A673 (cell line): ENCODE measurements at regions not wholly inside any gene's neighbourhood (a gene's known extent, or its start where the extent isn't known, plus 50 kb on each side); places are given as distances from the start of the nearest gene placed in this dataset.
A peak's percentile ranks its signal among the peaks of the same experiment; 100 is the strongest.

Experiments
- BruUV-seq: library from RNA; stranded (reverse); fragments of 400-500 nt; replicated peaks from 2 replicates; lab custom pipeline; 2021; lab: Mats Ljungman, UMichigan
- CTCF ChIA-PET: fragments of 300-600 bp; sonication (Branson Sonifier 250); formaldehyde crosslinking; loops from one replicate; lab custom pipeline; 2022; ENCODE audit warnings: antibody characterized with exemption; lab: Charles Lee
- POLR2A ChIA-PET: fragments of 300-600 bp; sonication (Branson Sonifier 250); formaldehyde crosslinking; loops from one replicate; lab custom pipeline; 2022; ENCODE audit warnings: antibody characterized with exemption; ENCODE audit not compliant: low non-redundant PET; lab: Charles Lee
- DNase-seq: peaks from one replicate; pipeline ENCODE4 v3.0.0-alpha.2; 2015; ENCODE audit warnings: low spot score
- H3K27ac ChIP-seq: fragments of 200-600 bp; sonication (generic); 2 replicates; pipeline ENCODE4 v1.5.1; 2016; ENCODE audit warnings: mixed run types, low read depth, mild to moderate bottlenecking, mixed read lengths, antibody characterized with exemption, low read length; ENCODE audit not compliant: poor library complexity, severe bottlenecking
- H3K27me3 ChIP-seq: fragments of 200-600 bp; sonication (generic); replicated peaks from 2 replicates; pipeline ENCODE4 v1.6.1; 2017; ENCODE audit warnings: mixed run types, low read depth, mild to moderate bottlenecking, mixed read lengths, antibody characterized with exemption, low read length; ENCODE audit not compliant: insufficient read depth, poor library complexity
- H3K36me3 ChIP-seq: fragments of 200-600 bp; sonication (generic); 2 replicates; pipeline ENCODE4 v1.6.1; 2016; ENCODE audit warnings: mixed run types, mild to moderate bottlenecking, mixed read lengths, antibody characterized with exemption, low read length; ENCODE audit not compliant: insufficient read depth, poor library complexity, severe bottlenecking
- H3K4me1 ChIP-seq: fragments of 200-600 bp; sonication (generic); 2 replicates; pipeline ENCODE4 v1.6.1; 2017; ENCODE audit warnings: mixed run types, mild to moderate bottlenecking, mixed read lengths, antibody characterized with exemption, low read length; ENCODE audit not compliant: insufficient read depth, poor library complexity, severe bottlenecking
- H3K4me3 ChIP-seq: fragments of 200-600 bp; sonication (generic); 2 replicates; pipeline ENCODE4 v1.5.1; 2016; ENCODE audit warnings: low read depth, mixed run types, mild to moderate bottlenecking, mixed read lengths, low read length; ENCODE audit not compliant: poor library complexity, severe bottlenecking
- H3K9me3 ChIP-seq: fragments of 200-600 bp; sonication (generic); 2 replicates; pipeline ENCODE4 v1.6.1; 2016; ENCODE audit warnings: mixed run types, low read depth, mild to moderate bottlenecking, mixed read lengths, antibody characterized with exemption, low read length; ENCODE audit not compliant: poor library complexity, severe bottlenecking
- CTCF ChIP-seq: fragments of 300-800, 200-600 bp; sonication (generic); conservative IDR thresholded peaks from 2 replicates; pipeline ENCODE4 v1.5.1; 2017; ENCODE audit warnings: low read depth, mild to moderate bottlenecking, antibody characterized with exemption, low read length, moderate library complexity, mixed read lengths
- EZH2 ChIP-seq: fragments of 200-600 bp; sonication (generic); IDR thresholded peaks from 2 replicates; pipeline ENCODE4 v1.6.1; 2017; ENCODE audit warnings: borderline replicate concordance, low read depth, mild to moderate bottlenecking, mixed read lengths, antibody characterized with exemption, low read length; ENCODE audit not compliant: poor library complexity, severe bottlenecking
- intact Hi-C: fragments of 100-400 bp; cut with micrococcal nuclease; formaldehyde crosslinking; loops from one replicate; pipeline ENCODE4 v1.10.0; 2022; ENCODE audit not compliant: unreplicated experiment

GRCh38 chr12:41967668-41968500, 176.8 kb downstream of the GXYLT1 start:
- H3K9me3 ChIP-seq, result no peaks in the 10 kb centered on the region
- H3K27me3 ChIP-seq, result no peaks in the 10 kb centered on the region
- intact Hi-C loops, result no loop called here
- no peak overlapping the region for H3K4me3 ChIP-seq
- ChIA-PET CTCF (no interaction called here), POLR2A (no interaction called here)
- H3K36me3 ChIP-seq, result no peaks in the 10 kb centered on the region
- peaks cover 14% of the 10 kb centered on the region for H3K4me1 ChIP-seq
- no peak overlapping the region for H3K27ac ChIP-seq
- TF ChIP-seq EZH2, result no peak
- no peak for TF ChIP-seq CTCF
- DNase-seq, result peak; percentile 65
- no TSS peak for BruUV-seq

- H3K4me3 ChIP-seq, result no peak overlapping the region
- intact Hi-C loops, result no loop called here
- ChIA-PET POLR2A (no interaction called here), CTCF (no interaction called here)
- no peak for TF ChIP-seq CTCF
- TF ChIP-seq EZH2, result no peak
- no peaks in the 10 kb centered on the region for H3K9me3 ChIP-seq
- no peak for DNase-seq
- H3K4me1 ChIP-seq, result peaks cover 18% of the 10 kb centered on the region
- H3K27me3 ChIP-seq, result no peaks in the 10 kb centered on the region
- no TSS peak for BruUV-seq
- no peak overlapping the region for H3K27ac ChIP-seq
- no peaks in the 10 kb centered on the region for H3K36me3 ChIP-seq
These were observed 177.8 kb downstream of the GXYLT1 start for GRCh38 chr12:41966916-41967315.

- no peak for DNase-seq
- ChIA-PET CTCF (no interaction called here), POLR2A (no interaction called here)
- TF ChIP-seq EZH2 (no peak), CTCF (no peak)
- intact Hi-C loops, result no loop called here
- Histone ChIP-seq H3K4me1 (peaks cover 19% of the 10 kb centered on the region), H3K36me3 (no peaks in the 10 kb centered on the region), H3K27me3 (no peaks in the 10 kb centered on the region), H3K9me3 (no peaks in the 10 kb centered on the region), H3K27ac (no peak overlapping the region), H3K4me3 (no peak overlapping the region)
- no TSS peak for BruUV-seq
These were observed 178.7 kb downstream of the GXYLT1 start for GRCh38 chr12:41966001-41966400.
